ENCODE measurements at regions not wholly inside any gene's neighbourhood (a gene's known extent, or its start where the extent isn't known, plus 50 kb on each side); places are given as distances from the start of the nearest gene placed in this dataset.

- TF ChIP-seq CTCF (conservative IDR thresholded peaks at IDR 0.05; ENCODE audit: low read depth, low read length) (peak; percentile 69), EZH2phosphoT487 (IDR thresholded peaks at IDR 0.05; ENCODE audit: borderline replicate concordance, low read length) (no peak)
These were observed 60.6 kb upstream of the XCR1 start for GRCh38 chr3:46087871-46088270.
